ENCODE measurements at regions not wholly inside any gene's neighbourhood (a gene's known extent, or its start where the extent isn't known, plus 50 kb on each side); places are given as distances from the start of the nearest gene placed in this dataset.

DNA sequence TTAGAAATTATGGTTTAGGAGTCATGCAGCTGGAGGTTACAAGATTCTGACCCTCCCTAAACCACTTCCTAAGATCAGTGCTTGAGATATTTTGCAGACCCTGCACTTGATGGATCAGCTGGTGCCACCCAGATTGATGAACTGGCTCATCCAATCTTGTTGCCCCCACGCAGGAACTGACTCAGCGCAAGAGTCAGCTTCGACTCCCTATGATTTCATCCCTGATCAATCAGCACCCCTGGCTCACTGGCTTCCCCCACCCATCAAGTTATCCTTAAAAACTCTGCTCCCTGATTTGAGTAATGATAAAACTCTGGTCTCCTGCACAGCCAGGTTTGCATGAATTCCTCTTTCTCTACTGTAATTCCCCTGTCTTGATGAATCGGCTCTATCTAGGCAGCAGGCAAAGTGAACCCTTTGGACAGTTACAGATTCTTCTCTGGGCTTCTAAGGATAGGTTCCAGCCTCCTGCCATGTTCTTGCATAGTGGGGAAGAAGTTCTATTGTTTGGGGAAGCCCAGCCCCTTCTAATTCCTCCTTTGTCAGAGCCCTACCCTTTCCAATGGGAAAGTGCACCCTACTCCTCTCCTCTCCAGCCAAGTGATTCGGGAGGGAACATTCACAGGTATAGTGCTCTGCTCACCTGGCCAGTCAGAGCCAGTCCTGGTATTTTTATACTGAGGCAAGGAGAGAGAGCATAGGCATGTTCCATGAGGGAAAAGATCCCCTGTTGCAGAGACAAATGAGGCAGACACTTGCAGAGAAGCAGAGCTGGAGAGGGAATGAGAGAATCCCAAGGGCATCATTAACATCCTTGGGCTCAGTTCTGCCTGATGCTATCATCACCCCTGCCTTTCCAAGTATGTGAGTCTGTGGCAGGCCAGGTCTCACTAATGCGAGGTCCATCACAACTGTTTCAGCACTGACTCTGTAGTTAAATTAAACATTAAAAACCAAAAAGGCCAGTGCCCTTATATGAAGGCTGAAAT is 224.4 kb upstream of the GALNT17 start:
- no peak for DNase-seq (ENCODE audit: low spot score)
- in situ Hi-C loops (cut with MboI; ENCODE audit: low pct_unique_long_range_greater_than_20kb, low sequenced_read_pairs, unreplicated experiment): no loop called here
- TF ChIP-seq CTCF (IDR thresholded peaks at IDR 0.05; ENCODE audit: extremely low read depth, insufficient read depth, missing control alignments): no peak

GRCh38 chr7:70913924-70914323 is 218.0 kb upstream of the GALNT17 start:
- no peak for TF ChIP-seq CTCF (IDR thresholded peaks at IDR 0.05; ENCODE audit: extremely low read depth, insufficient read depth, missing control alignments)
- in situ Hi-C loops (cut with MboI; ENCODE audit: low pct_unique_long_range_greater_than_20kb, low sequenced_read_pairs, unreplicated experiment): no loop called here
- no peak for DNase-seq (ENCODE audit: low spot score)

- in situ Hi-C loops (cut with MboI; ENCODE audit: low pct_unique_long_range_greater_than_20kb, low sequenced_read_pairs, unreplicated experiment): no loop called here
- no peak for TF ChIP-seq CTCF (IDR thresholded peaks at IDR 0.05; ENCODE audit: extremely low read depth, insufficient read depth, missing control alignments)
- DNase-seq (ENCODE audit: low spot score): no peak
Observed at GRCh38 chr7:70915067-70915466, 216.9 kb upstream of the GALNT17 start.

DNA sequence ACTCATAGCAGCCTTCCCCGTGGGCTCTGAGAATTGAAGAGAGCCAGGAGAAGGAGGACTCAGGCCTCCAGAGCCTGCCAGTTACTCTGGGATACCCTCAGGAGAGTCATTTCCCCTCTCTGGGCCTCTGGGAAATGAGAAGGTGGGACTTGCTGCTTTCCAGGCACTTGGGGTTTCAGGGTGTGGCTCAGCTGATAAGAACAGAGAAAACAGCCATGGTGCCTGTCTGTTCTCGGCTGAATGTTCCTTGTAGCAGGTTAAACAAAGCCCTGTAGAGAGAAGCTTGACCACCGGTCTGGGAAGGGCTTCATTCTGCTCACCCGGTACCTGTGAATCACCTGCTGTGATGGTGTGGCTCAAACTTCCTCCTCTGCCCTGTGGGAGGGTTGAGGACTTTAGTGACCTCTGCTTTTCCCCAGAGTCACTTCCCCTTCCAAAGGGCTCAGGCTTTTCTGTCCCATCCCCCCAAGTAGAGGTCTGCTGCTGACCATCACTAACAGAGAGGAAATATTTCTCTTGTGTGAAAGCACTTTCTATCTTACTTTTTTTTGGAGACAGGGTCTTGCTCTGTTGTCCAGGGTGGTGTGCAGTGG is 212.4 kb upstream of the GALNT17 start:
- no peak for DNase-seq (ENCODE audit: low spot score)
- no peak for TF ChIP-seq CTCF (IDR thresholded peaks at IDR 0.05; ENCODE audit: extremely low read depth, insufficient read depth, missing control alignments)
- in situ Hi-C loops (cut with MboI; ENCODE audit: low pct_unique_long_range_greater_than_20kb, low sequenced_read_pairs, unreplicated experiment): no loop called here

DNA sequence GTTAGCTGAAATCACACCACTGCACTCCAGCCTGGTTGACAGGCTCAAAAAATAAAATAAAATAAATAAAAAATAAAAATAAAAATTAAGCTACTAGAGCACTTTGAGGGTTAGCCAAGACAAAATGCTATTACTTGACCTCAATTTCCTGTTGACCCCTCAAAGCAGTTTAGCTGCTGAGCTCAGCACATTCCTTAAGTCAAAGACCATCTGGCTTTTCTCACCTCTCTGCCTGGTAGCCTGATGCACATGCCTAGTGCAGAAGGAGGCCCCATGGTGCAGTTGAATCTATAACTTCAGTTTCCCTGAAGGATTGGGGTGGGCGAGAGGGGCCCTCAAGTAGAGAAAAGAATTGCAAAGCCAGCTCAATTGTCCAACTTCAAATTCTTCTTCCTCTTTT is 211.1 kb upstream of the GALNT17 start:
- in situ Hi-C loops (cut with MboI; ENCODE audit: low pct_unique_long_range_greater_than_20kb, low sequenced_read_pairs, unreplicated experiment): no loop called here

More for the DNA sequence above, 211.1 kb upstream of the GALNT17 start:
- TF ChIP-seq CTCF (IDR thresholded peaks at IDR 0.05; ENCODE audit: extremely low read depth, insufficient read depth, missing control alignments): no peak
- no peak for DNase-seq (ENCODE audit: low spot score)

All from GM13977 (cell line).